GM12878 (cell line): ENCODE measurements at regions not wholly inside any gene's neighbourhood (a gene's known extent, or its start where the extent isn't known, plus 50 kb on each side); places are given as distances from the start of the nearest gene placed in this dataset.

Experiments
- ATAC-seq: fragments of 200-7000 bp; cut with Tn5 transposase; 3 replicates; pipeline ENCODE4 v1.9.1; 2020; ENCODE audit warnings: mild to moderate bottlenecking, moderate library complexity
- BruUV-seq: library from RNA; stranded (reverse); fragments of 400-500 nt; replicated peaks from 2 replicates; lab custom pipeline; 2021; lab: Mats Ljungman, UMichigan
- CTCF ChIA-PET: fragments of 300-600 bp; sonication (Branson Sonifier 250); formaldehyde crosslinking; extraction: SDS; loops from one replicate; lab custom pipeline; 2021; ENCODE audit warnings: inconsistent platforms; lab: Yijun Ruan, JAX
- POLR2A ChIA-PET: fragments of 350-600 bp; formaldehyde crosslinking; extraction: SDS; loops from one replicate; lab custom pipeline; 2021; ENCODE audit warnings: inconsistent platforms; lab: Charles Lee
- RAD21 ChIA-PET: fragments of 300-600 bp; sonication (Branson Sonifier 250); formaldehyde crosslinking; loops from one replicate; lab custom pipeline; 2023; ENCODE audit warnings: antibody characterized with exemption; ENCODE audit not compliant: unreplicated experiment; lab: Charles Lee
- SMC1A ChIA-PET: fragments of 300-600 bp; sonication (Branson Sonifier 250); formaldehyde crosslinking; loops from one replicate; lab custom pipeline; 2023; ENCODE audit not compliant: unreplicated experiment, uncharacterized antibody; lab: Charles Lee
- DNase-seq: peaks from one replicate; pipeline ENCODE4 v3.0.0-alpha.2; 2011; ENCODE audit warnings: low read depth, low spot score
- FAIRE-seq: peaks from 3 replicates; lab custom pipeline; 2011; peaks lifted over from hg19 to GRCh38; lab: Jason Lieb, UNC
- H2AFZ ChIP-seq: 2 replicates; pipeline ENCODE4 v1.6.0; 2011; ENCODE audit warnings: low read depth, low read length, control low read depth; ENCODE audit not compliant: control insufficient read depth
- H3K27ac ChIP-seq: 2 replicates; pipeline ENCODE4 v1.5.1; 2011; ENCODE audit warnings: control low read depth; ENCODE audit not compliant: control insufficient read depth, insufficient read depth
- H3K27me3 ChIP-seq, 2 experiments: replicated peaks in 1 of 2; 2 replicates each; pipeline versions ENCODE4 v1.6.0 to v1.6.1; 2011; ENCODE audit warnings: low read length in 1 of 2; ENCODE audit not compliant: control insufficient read depth in 2 of 2, insufficient read depth in 2 of 2
- H3K36me3 ChIP-seq, 2 experiments: 2 replicates each; pipeline ENCODE4 v1.5.1; 2011; ENCODE audit warnings: low read length in 1 of 2; ENCODE audit not compliant: control insufficient read depth in 2 of 2, insufficient read depth in 2 of 2
- H3K4me1 ChIP-seq: 2 replicates; pipeline ENCODE4 v1.6.1; 2011; ENCODE audit warnings: mild to moderate bottlenecking, low read length, moderate library complexity, mixed read lengths; ENCODE audit not compliant: control insufficient read depth, insufficient read depth
- H3K4me2 ChIP-seq: 2 replicates; pipeline ENCODE4 v1.6.0; 2011; ENCODE audit warnings: control low read depth; ENCODE audit not compliant: control insufficient read depth, insufficient read depth
- H3K4me3 ChIP-seq: fragments of 200-600 bp; sonication (generic); 2 replicates; pipeline ENCODE4 v1.5.1; 2016
- H3K79me2 ChIP-seq: 2 replicates; pipeline ENCODE4 v1.6.0; 2011; ENCODE audit warnings: low read length; ENCODE audit not compliant: control insufficient read depth, insufficient read depth
- H3K9ac ChIP-seq: 2 replicates; pipeline ENCODE4 v1.8.0; 2011; ENCODE audit warnings: low read length, control low read depth, mixed read lengths; ENCODE audit not compliant: control insufficient read depth, insufficient read depth
- H3K9me3 ChIP-seq: replicated peaks from 3 replicates; pipeline ENCODE4 v1.5.1; 2011; ENCODE audit warnings: mild to moderate bottlenecking, low read length; ENCODE audit not compliant: control insufficient read depth, insufficient read depth
- H4K20me1 ChIP-seq: 2 replicates; pipeline ENCODE4 v1.6.0; 2011; ENCODE audit not compliant: control insufficient read depth, insufficient read depth
- ATF7 ChIP-seq: fragments of 450-650 bp; IDR thresholded peaks from 2 replicates; pipeline ENCODE4 v1.6.1; 2016; ENCODE audit warnings: low read depth, mild to moderate bottlenecking
- CHD2 ChIP-seq: IDR thresholded peaks from 2 replicates; pipeline ENCODE4 v1.6.1; 2011; ENCODE audit warnings: low read depth, low read length, improper control_type of control experiment, borderline replicate concordance
- EP300 ChIP-seq, 2 experiments: fragments of 150-350 bp in 1 of 2; IDR thresholded peaks; 2 replicates each; pipeline ENCODE4 v1.6.1; 2011 to 2012; ENCODE audit warnings: low read depth in 2 of 2, low read length in 2 of 2, borderline replicate concordance in 1 of 2, improper control_type of control experiment in 1 of 2, inconsistent platforms in 1 of 2; ENCODE audit not compliant: control insufficient read depth in 1 of 2
- EZH2 ChIP-seq: IDR thresholded peaks from 2 replicates; pipeline ENCODE4 v1.6.1; 2012; ENCODE audit warnings: low read depth, mild to moderate bottlenecking, control low read depth, inconsistent platforms, low read length, borderline replicate concordance; ENCODE audit not compliant: control insufficient read depth
- HDAC2 ChIP-seq: fragments of 200-600 bp; sonication (generic); IDR thresholded peaks from 2 replicates; pipeline ENCODE4 v1.6.1; 2017
- LARP7 ChIP-seq: fragments of 450-650 bp; IDR thresholded peaks from 2 replicates; pipeline ENCODE4 v1.6.1; 2017; ENCODE audit warnings: mild to moderate bottlenecking
- MEF2A ChIP-seq: IDR thresholded peaks from 2 replicates; pipeline ENCODE4 v1.6.1; 2011; ENCODE audit warnings: low read depth, mild to moderate bottlenecking, low read length, moderate library complexity; ENCODE audit not compliant: insufficient read depth
- MYC ChIP-seq: IDR thresholded peaks from 2 replicates; pipeline ENCODE4 v1.6.1; 2011; ENCODE audit warnings: mild to moderate bottlenecking, low read length, moderate library complexity, inconsistent platforms; ENCODE audit not compliant: insufficient read depth, insufficient replicate concordance, insufficient read length, severe bottlenecking
- NRF1 ChIP-seq: conservative IDR thresholded peaks from 2 replicates; pipeline ENCODE4 v1.6.1; 2011; ENCODE audit warnings: mild to moderate bottlenecking, low read depth, low read length, improper control_type of control experiment
- POU2F2 ChIP-seq: IDR thresholded peaks from 3 replicates; pipeline ENCODE4 v1.6.1; 2011; ENCODE audit warnings: low read depth, mild to moderate bottlenecking, low read length, borderline replicate concordance
- RBBP5 ChIP-seq: fragments of 200-600 bp; sonication (generic); conservative IDR thresholded peaks from 2 replicates; pipeline ENCODE4 v1.6.1; 2016
- RCOR1 ChIP-seq: conservative IDR thresholded peaks from 2 replicates; pipeline ENCODE4 v1.6.1; 2012; ENCODE audit warnings: low read depth, low read length, improper control_type of control experiment
- SIX5 ChIP-seq: IDR thresholded peaks from 2 replicates; pipeline ENCODE4 v1.6.1; 2011; ENCODE audit warnings: mild to moderate bottlenecking, low read depth, low read length, moderate library complexity; ENCODE audit not compliant: severe bottlenecking
- SREBF2 ChIP-seq: IDR thresholded peaks from 2 replicates; pipeline ENCODE4 v1.6.1; 2012; ENCODE audit warnings: mild to moderate bottlenecking, low read length
- STAT1 ChIP-seq: fragments of 450-650 bp; conservative IDR thresholded peaks from 2 replicates; pipeline ENCODE4 v1.6.1; 2014; ENCODE audit warnings: antibody characterized with exemption, mild to moderate bottlenecking
- TCF3 ChIP-seq: IDR thresholded peaks from 2 replicates; pipeline ENCODE4 v1.6.1; 2012; ENCODE audit warnings: low read depth, mild to moderate bottlenecking, low read length, borderline replicate concordance; ENCODE audit not compliant: insufficient read depth
- ZBTB11 ChIP-seq: fragments of 450-650 bp; formaldehyde crosslinking; IDR thresholded peaks from 2 replicates; pipeline ENCODE4 v1.5.0; 2022; ENCODE audit warnings: mild to moderate bottlenecking, missing genetic modification characterization
- ZNF207 ChIP-seq: fragments of 450-650 bp; IDR thresholded peaks from 2 replicates; pipeline ENCODE4 v1.6.1; 2014; ENCODE audit warnings: antibody characterized with exemption, mild to moderate bottlenecking, borderline replicate concordance
- ZNF384 ChIP-seq: IDR thresholded peaks from 2 replicates; pipeline ENCODE4 v1.6.1; 2012; ENCODE audit warnings: low read depth, mild to moderate bottlenecking, low read length, improper control_type of control experiment, borderline replicate concordance
- ZSCAN29 ChIP-seq: fragments of 450-650 bp; IDR thresholded peaks from 2 replicates; pipeline ENCODE4 v1.6.1; 2017; ENCODE audit warnings: mild to moderate bottlenecking, moderate library complexity
- WGBS: methylation state at CpG from one replicate; pipeline ENCODE4 v1.1.6; 2016; ENCODE audit warnings: low lambda C conversion rate; ENCODE audit not compliant: insufficient replicate concordance, insufficient coverage; ENCODE audit errors: missing lambda C conversion rate; 5-methylcytosine and 5-hydroxymethylcytosine counted together
- in situ Hi-C: fragments of 300-500 bp; cut with MboI; formaldehyde crosslinking; loops from 9 replicates; pipeline ENCODE4 v1.14.3; 2018; ENCODE audit warnings: mixed read lengths
- intact Hi-C: fragments of 100-400 bp; cut with micrococcal nuclease; formaldehyde crosslinking; loops from one replicate; pipeline ENCODE4 v1.14.2; 2022; ENCODE audit not compliant: unreplicated experiment

GRCh38 chr22:22374163-22374562 is 129.6 kb downstream of the VPREB1 start:
- 3% methylated on average over 2 of the region's 2 CpGs for WGBS
- ChIA-PET CTCF (no interaction called here), RAD21 (no interaction called here), SMC1A (no interaction called here), POLR2A (no interaction called here)
- no TSS peak for BruUV-seq
- no peak overlapping the region for H3K4me3 ChIP-seq
- no peaks in the 10 kb centered on the region for H3K27me3 ChIP-seq
- H3K9ac ChIP-seq, result no peak overlapping the region
- H3K79me2 ChIP-seq, result no peaks in the 10 kb centered on the region
- ATAC-seq (no peak), DNase-seq (no peak), FAIRE-seq (no peak)
- H3K4me2 ChIP-seq, result no peak overlapping the region
- H4K20me1 ChIP-seq, result no peaks in the 10 kb centered on the region
- no peaks in the 10 kb centered on the region for H3K36me3 ChIP-seq
- no peak overlapping the region for H3K27ac ChIP-seq
- no peak overlapping the region for H2AFZ ChIP-seq
- H3K9me3 ChIP-seq, result no peaks in the 10 kb centered on the region
- TF ChIP-seq STAT1 (no peak), EZH2 (no peak), MYC (no peak), ATF7 (no peak), RCOR1 (no peak), ZNF384 (no peak), LARP7 (no peak), NRF1 (no peak), TCF3 (no peak), SREBF2 (no peak), CHD2 (no peak), ZNF207 (no peak), EP300 (IDR thresholded peaks at IDR 0.05; ENCODE audit: borderline replicate concordance in 1 of 2, control insufficient read depth in 1 of 2, low read depth in 2 of 2, low read length in 2 of 2) (no peak), POU2F2 (no peak), RBBP5 (no peak), ZSCAN29 (no peak), ZBTB11 (CRISPR knock-in tag) (no peak), MEF2A (no peak), HDAC2 (no peak), SIX5 (no peak)
- intact Hi-C loops (no loop called here), in situ Hi-C loops (no loop called here)
- H3K4me1 ChIP-seq, result peaks cover 4% of the 10 kb centered on the region; the same call in 1 of the 2 replicates
